Peyer's patch (tissue), 4 donors: ENCODE measurements at regions not wholly inside any gene's neighbourhood (a gene's known extent, or its start where the extent isn't known, plus 50 kb on each side); places are given as distances from the start of the nearest gene placed in this dataset.
"Not testable (repeated sequence)": the region's sequence is repeated elsewhere in the genome, so short reads cannot be mapped to it uniquely, and the experiment has no call there.

Experiments used
- POLR2A ChIP-seq, 2 donors: fragments of 450-650 bp; IDR thresholded peaks; one replicate each; pipeline ENCODE4 v1.5.1; 2017; ENCODE audit warnings: antibody characterized with exemption in 2 of 2, mild to moderate bottlenecking in 2 of 2, moderate library complexity in 2 of 2
- TF ChIP-seq, protein P1 (sequence below), 6 experiments: fragments of 450-650 bp in 4 of 6; fragments of 200-600 bp in 2 of 6; sonication (generic) in 1 of 6; IDR thresholded peaks; one replicate each; pipeline ENCODE4 v1.5.1; 2017 to 2019; ENCODE audit warnings: antibody characterized with exemption in 6 of 6, mild to moderate bottlenecking in 3 of 6, moderate library complexity in 1 of 6

DNA sequence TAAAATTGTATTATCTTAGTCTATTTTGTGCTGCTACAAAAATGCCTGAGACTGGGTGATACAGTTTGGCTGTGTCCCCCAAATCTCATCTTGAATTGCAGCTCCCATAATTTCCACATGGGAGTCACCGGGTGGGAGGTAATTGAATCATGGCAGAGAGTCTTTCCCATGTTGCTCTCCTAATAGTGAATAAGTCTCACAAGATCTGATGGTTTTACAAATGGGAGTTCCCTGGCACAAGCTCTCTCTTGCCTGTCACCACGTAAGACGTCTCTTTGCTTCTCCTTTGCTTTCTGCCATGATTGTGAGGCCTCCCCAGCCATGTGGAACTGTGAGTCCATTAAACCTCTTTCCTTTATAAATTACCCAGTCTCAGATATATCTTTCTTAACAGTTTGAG is 57.0 kb upstream of the SLC35F5 start:
- TF ChIP-seq, protein P1, sequence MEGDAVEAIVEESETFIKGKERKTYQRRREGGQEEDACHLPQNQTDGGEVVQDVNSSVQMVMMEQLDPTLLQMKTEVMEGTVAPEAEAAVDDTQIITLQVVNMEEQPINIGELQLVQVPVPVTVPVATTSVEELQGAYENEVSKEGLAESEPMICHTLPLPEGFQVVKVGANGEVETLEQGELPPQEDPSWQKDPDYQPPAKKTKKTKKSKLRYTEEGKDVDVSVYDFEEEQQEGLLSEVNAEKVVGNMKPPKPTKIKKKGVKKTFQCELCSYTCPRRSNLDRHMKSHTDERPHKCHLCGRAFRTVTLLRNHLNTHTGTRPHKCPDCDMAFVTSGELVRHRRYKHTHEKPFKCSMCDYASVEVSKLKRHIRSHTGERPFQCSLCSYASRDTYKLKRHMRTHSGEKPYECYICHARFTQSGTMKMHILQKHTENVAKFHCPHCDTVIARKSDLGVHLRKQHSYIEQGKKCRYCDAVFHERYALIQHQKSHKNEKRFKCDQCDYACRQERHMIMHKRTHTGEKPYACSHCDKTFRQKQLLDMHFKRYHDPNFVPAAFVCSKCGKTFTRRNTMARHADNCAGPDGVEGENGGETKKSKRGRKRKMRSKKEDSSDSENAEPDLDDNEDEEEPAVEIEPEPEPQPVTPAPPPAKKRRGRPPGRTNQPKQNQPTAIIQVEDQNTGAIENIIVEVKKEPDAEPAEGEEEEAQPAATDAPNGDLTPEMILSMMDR (IDR thresholded peaks at IDR 0.05): not testable (repeated sequence)
- TF ChIP-seq POLR2A (IDR thresholded peaks at IDR 0.05): not testable (repeated sequence)
